ENCODE measurements at regions not wholly inside any gene's neighbourhood (a gene's known extent, or its start where the extent isn't known, plus 50 kb on each side); places are given as distances from the start of the nearest gene placed in this dataset.

DNA sequence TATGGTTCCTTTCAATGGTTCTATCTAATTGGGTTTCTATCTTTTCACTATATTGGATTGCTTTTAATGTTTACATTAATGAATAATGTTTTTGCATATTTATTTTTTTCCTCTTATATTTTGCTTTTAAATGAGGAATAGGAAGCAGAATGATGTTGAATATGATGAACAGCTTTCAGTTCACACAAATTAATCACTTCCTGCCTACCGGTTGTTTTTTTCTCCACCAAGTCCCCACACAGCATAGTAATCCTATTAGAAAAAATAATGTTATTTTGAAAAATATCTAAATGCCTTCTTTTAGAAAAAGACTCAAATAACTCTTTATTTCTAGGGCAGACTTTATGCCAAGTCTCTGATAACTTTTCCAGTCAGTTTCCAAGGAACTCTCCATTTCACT, 184.9 kb upstream of the MIR17HG start:
- no peak for TF ChIP-seq POLR2AphosphoS5 (IDR thresholded peaks at IDR 0.05)
- TF ChIP-seq EP300 (IDR thresholded peaks at IDR 0.05), result no peak
- TF ChIP-seq, protein P1, sequence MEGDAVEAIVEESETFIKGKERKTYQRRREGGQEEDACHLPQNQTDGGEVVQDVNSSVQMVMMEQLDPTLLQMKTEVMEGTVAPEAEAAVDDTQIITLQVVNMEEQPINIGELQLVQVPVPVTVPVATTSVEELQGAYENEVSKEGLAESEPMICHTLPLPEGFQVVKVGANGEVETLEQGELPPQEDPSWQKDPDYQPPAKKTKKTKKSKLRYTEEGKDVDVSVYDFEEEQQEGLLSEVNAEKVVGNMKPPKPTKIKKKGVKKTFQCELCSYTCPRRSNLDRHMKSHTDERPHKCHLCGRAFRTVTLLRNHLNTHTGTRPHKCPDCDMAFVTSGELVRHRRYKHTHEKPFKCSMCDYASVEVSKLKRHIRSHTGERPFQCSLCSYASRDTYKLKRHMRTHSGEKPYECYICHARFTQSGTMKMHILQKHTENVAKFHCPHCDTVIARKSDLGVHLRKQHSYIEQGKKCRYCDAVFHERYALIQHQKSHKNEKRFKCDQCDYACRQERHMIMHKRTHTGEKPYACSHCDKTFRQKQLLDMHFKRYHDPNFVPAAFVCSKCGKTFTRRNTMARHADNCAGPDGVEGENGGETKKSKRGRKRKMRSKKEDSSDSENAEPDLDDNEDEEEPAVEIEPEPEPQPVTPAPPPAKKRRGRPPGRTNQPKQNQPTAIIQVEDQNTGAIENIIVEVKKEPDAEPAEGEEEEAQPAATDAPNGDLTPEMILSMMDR (IDR thresholded peaks at IDR 0.05), result no peak

All from gastroesophageal sphincter (tissue), 3 donors.